Psoas muscle (tissue), 7 donors: ENCODE measurements at regions not wholly inside any gene's neighbourhood (a gene's known extent, or its start where the extent isn't known, plus 50 kb on each side); places are given as distances from the start of the nearest gene placed in this dataset.

Experiments
- ATAC-seq, 4 donors: fragments of 200-7000 bp; cut with Tn5 transposase; one replicate each; pipeline ENCODE4 v1.9.1; 2020; ENCODE audit warnings: moderate library complexity in 3 of 4, mild to moderate bottlenecking in 2 of 4
- DNase-seq, 2 donors: peaks; one replicate each; pipeline ENCODE4 v3.0.0-alpha.2; 2020
- H3K27ac ChIP-seq: fragments of 200-600 bp; one replicate; pipeline ENCODE4 v1.8.0; 2022
- H3K27me3 ChIP-seq, 3 donors: fragments of 200-600 bp in 1 of 3; one replicate each; pipeline versions ENCODE4 v1.6.1 to v1.8.0; 2013 to 2022; ENCODE audit warnings: low read length in 2 of 3, mild to moderate bottlenecking in 2 of 3, moderate library complexity in 1 of 3; ENCODE audit not compliant: insufficient read depth in 3 of 3
- H3K36me3 ChIP-seq, 2 donors: fragments of 200-600 bp in 1 of 2; one replicate each; pipeline versions ENCODE4 v1.6.1 to v1.8.0; 2013 to 2022; ENCODE audit warnings: low read depth in 1 of 2, mild to moderate bottlenecking in 1 of 2, moderate library complexity in 1 of 2; ENCODE audit not compliant: insufficient read depth in 1 of 2
- H3K4me1 ChIP-seq: fragments of 200-600 bp; one replicate; pipeline ENCODE4 v1.8.0; 2022
- H3K4me3 ChIP-seq: fragments of 200-600 bp; one replicate; pipeline ENCODE4 v1.8.0; 2022; ENCODE audit warnings: mild to moderate bottlenecking
- H3K9me3 ChIP-seq: fragments of 200-600 bp; one replicate; pipeline ENCODE4 v1.8.0; 2022
- WGBS, 3 donors: extraction: QIAGEN DNeasy Blood & Tissue Kit; methylation state at CpG; one replicate each; pipeline versions ENCODE4 v1.1.6 to v1.1.7; 2013; 5-methylcytosine and 5-hydroxymethylcytosine counted together
- intact Hi-C, 2 donors: fragments of 100-400 bp; cut with DNase I; formaldehyde crosslinking; loops; one replicate each; pipeline versions ENCODE4 v1.11.0 to v1.14.2; 2022
- TF ChIP-seq, protein P1 (sequence below): fragments of 200-600 bp; IDR thresholded peaks from one replicate; pipeline ENCODE4 v1.8.0; 2022; ENCODE audit warnings: antibody characterized with exemption
- donor health status: healthy with polysubstance abuse.
- donor health status: DM: no; HTN: no; CAD: no; lungs with moderate emphysema.
- donor health status: Bipolar disorder and iron deficiency.
- donor health status: healthy.
- donor health status: DM: yes; HTN: yes; CAD: no.
- donor health status: DM: no; HTN: no; CAD: no.
- donor health status: DM: yes; HTN: yes; CAD: no.

GRCh38 chr3:180131169-180131568 lies 94.4 kb upstream of the PEX5L start:
- Histone ChIP-seq H3K9me3 (no peaks in the 10 kb centered on the region), H3K4me3 (no peak overlapping the region), H3K4me1 (no peaks in the 10 kb centered on the region), H3K36me3 (no peaks in the 10 kb centered on the region), H3K27ac (no peak overlapping the region), H3K27me3 (no peaks in the 10 kb centered on the region)
- ATAC-seq = no peak
- TF ChIP-seq, protein P1, sequence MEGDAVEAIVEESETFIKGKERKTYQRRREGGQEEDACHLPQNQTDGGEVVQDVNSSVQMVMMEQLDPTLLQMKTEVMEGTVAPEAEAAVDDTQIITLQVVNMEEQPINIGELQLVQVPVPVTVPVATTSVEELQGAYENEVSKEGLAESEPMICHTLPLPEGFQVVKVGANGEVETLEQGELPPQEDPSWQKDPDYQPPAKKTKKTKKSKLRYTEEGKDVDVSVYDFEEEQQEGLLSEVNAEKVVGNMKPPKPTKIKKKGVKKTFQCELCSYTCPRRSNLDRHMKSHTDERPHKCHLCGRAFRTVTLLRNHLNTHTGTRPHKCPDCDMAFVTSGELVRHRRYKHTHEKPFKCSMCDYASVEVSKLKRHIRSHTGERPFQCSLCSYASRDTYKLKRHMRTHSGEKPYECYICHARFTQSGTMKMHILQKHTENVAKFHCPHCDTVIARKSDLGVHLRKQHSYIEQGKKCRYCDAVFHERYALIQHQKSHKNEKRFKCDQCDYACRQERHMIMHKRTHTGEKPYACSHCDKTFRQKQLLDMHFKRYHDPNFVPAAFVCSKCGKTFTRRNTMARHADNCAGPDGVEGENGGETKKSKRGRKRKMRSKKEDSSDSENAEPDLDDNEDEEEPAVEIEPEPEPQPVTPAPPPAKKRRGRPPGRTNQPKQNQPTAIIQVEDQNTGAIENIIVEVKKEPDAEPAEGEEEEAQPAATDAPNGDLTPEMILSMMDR = no peak
- 94 to 96% (median 95%) methylated on average over 3 of the region's 3 CpGs for WGBS, 3 donors
- intact Hi-C loops = no loop called here
- DNase-seq = no peak

- Histone ChIP-seq H3K36me3 (no peaks in the 10 kb centered on the region), H3K27me3 (no peaks in the 10 kb centered on the region), H3K27ac (no peak overlapping the region), H3K4me3 (no peak overlapping the region), H3K9me3 (no peaks in the 10 kb centered on the region), H3K4me1 (no peaks in the 10 kb centered on the region)
- intact Hi-C loops = no loop called here
- TF ChIP-seq, protein P1 = no peak
- ATAC-seq (no peak), DNase-seq (no peak)
- WGBS, 3 donors = 53 to 70% (median 68%) methylated on average over 2 of the region's 2 CpGs
Observed at GRCh38 chr3:180135101-180135500, 98.4 kb upstream of the PEX5L start.

- 48 to 66% (median 57%) methylated on average over 3 of the region's 3 CpGs for WGBS, 3 donors
- TF ChIP-seq, protein P1 = no peak
Observed at GRCh38 chr3:180138871-180139270, 102.1 kb upstream of the PEX5L start.

GRCh38 chr3:180142041-180142440 lies 105.3 kb upstream of the PEX5L start:
- Histone ChIP-seq H3K36me3 (no peaks in the 10 kb centered on the region), H3K4me1 (no peaks in the 10 kb centered on the region), H3K27ac (no peak overlapping the region), H3K27me3 (no peaks in the 10 kb centered on the region), H3K4me3 (no peak overlapping the region), H3K9me3 (no peaks in the 10 kb centered on the region)
- 72 to 86% (median 74%) methylated on average over 2 of the region's 2 CpGs for WGBS, 3 donors
- DNase-seq = no peak
- intact Hi-C loops = no loop called here
- TF ChIP-seq, protein P1 = no peak
- ATAC-seq = no peak

More at GRCh38 chr3:180138871-180139270, 102.1 kb upstream of the PEX5L start:
- ATAC-seq = no peak
- H3K9me3 ChIP-seq = no peaks in the 10 kb centered on the region
- H3K27me3 ChIP-seq = no peaks in the 10 kb centered on the region
- intact Hi-C loops = no loop called here
- DNase-seq = no peak
- no peak overlapping the region for H3K4me3 ChIP-seq
- no peak overlapping the region for H3K27ac ChIP-seq
- H3K4me1 ChIP-seq = no peaks in the 10 kb centered on the region
- H3K36me3 ChIP-seq = no peaks in the 10 kb centered on the region

DNA sequence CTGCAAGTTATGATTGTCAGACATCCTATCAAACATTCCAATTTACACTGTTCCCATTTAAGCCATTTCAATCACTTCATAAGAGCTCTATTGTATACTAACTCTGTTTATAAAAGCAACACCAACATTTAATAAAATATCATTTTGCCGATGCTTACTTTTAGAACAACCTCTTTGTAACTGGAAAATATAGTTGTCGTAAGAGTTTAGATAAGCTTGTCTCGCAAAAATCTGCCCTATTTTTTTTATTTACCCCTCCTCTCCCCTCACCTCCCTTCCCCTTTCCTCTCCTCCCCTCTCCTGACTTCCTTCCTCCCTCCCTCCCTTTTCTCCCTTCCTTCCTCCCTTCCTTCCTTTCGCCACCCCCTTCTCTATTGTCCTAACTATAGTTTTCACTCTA lies 105.7 kb upstream of the PEX5L start:
- TF ChIP-seq, protein P1 = no peak
- Histone ChIP-seq H3K36me3 (no peaks in the 10 kb centered on the region), H3K4me3 (no peak overlapping the region), H3K9me3 (no peaks in the 10 kb centered on the region), H3K27ac (no peak overlapping the region), H3K4me1 (no peaks in the 10 kb centered on the region), H3K27me3 (no peaks in the 10 kb centered on the region)
- intact Hi-C loops = no loop called here
- DNase-seq (no peak), ATAC-seq (no peak)
- WGBS, 3 donors = 86 to 95% (median 87%) methylated on average over 4 of the region's 4 CpGs
